DMS53 treated with DMSO at 0.1 percent for 48 hours (cell line): ENCODE measurements at regions not wholly inside any gene's neighbourhood (a gene's known extent, or its start where the extent isn't known, plus 50 kb on each side); places are given as distances from the start of the nearest gene placed in this dataset.
"Not testable (repeated sequence)": the region's sequence is repeated elsewhere in the genome, so short reads cannot be mapped to it uniquely, and the experiment has no call there.

ENCODE experiments used
- DNase-seq: peaks from one replicate; lab custom pipeline; 2025; ENCODE audit not compliant: unreplicated experiment; lab: John Stamatoyannopoulos, UW

DNA sequence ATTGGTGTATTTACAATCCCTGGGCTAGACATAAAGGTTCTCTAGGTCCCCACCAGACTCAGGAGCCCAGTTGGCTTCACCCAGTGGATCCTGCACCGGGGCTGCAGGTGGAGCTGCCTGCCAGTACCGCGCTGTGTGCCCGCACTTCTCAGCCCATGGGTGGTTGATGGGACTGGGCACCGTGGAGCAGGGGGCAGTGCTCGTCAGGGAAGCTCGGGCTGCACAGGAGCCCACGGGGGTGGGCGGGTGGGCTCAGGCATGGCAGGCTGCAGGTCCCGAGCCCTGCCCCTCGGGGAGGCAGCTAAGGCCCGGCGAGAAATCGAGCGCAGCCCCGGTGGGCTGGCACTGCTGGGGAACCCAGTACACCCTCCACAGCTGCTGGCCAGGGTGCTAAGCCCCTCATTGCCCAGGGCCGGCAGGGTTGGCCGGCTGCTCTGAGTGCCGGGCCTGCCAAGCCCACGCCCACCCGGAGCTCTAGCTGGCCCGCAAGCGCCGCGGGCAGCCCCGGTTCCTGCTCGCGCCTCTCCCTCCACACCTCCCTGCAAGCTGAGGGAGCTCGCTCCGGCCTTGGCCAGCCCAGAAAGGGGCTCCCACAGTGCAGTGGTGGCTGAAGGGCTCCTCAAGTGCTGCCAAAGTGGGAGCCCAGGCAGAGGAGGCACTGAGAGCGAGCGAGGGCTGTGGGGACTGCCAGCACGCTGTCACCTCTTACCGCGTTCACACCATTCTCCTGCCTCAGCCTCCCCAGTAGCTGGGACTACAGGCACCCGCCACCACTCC is 353.5 kb upstream of the HS6ST1 start:
- not testable (repeated sequence) for DNase-seq

DNA sequence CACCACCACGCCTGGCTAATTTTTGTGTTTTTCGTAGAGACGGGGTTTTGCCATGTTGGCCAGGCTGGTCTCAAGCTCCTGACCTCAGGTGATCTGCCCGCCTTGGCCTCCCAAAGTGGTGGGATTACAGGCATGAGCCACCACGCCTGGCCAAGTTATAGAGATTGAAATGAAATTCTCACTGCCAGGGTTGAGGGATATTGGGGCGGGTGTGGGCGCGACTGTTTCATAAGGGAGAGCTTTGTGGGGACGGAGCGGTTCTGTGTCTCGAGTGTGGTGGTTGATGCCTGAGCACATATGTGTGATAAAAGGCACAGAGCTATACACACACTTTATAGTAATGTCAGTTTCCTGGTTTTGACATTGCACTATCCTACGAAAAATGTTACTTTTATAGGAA is 361.0 kb upstream of the HS6ST1 start:
- not testable (repeated sequence) for DNase-seq

DNA sequence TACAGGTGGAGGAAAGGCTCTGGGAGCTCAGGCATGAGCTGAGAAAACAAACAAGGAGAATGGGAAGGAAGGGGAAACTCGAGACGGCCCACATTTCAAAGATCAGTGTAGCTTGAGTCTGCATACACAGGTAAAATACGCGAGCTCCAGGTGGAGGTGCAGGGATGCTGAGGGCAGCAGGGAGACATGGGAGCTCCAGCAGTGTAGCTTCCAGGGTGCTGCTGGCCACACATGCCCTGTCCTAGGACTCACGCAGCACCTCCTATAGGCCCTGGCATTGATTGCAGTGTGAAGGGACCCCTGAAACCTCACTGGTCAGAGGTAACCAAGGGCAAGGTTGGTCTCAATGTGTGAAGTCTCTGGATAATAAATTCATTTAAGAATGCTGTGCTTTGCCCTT is 362.8 kb upstream of the HS6ST1 start:
- no peak for DNase-seq

DNA sequence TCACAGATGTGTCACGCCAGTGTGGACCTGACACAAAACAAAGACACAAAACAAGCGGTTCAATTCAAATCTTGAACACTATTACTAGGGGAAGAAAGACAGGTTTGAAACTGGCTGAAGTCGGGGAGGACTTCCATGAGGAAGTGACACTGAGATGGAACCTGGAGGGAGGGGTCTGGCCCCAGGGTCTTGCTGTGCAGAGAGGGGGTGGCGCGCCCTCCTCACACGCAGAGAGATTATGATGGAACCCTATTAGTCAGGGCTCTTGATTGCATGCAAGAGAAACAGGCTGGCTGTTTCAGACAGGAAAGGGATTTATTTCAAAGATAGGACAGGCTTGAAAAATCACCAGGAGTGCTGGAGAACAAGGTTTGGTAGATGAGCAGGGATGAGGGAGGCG is 363.6 kb upstream of the HS6ST1 start:
- DNase-seq: no peak

DNA sequence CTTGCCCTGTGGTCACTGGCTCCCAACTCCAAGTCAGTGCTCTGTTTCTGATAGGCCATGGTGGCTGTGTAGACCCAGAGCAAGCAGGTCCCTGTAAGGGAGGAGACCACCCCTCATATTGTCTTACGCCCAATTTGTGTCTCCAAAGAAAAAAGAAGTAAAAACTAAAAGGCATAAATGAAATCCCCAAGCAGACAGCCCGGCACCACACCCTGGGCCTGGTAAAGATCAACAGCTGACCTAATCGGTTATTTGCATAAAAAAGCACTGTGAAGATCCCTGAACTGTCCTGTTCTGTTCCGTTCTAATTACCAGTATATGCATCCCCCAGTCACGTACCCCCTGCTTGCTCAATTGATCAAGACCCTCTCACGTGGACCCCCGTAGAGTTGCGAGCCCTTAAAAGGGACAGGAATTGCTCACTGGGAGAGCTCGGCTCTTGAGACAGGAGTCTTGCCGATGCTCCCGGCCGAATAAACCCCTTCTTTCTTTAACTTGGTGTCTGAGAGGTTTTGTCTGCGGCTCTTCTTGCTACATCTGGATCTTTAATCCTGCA is 364.1 kb upstream of the HS6ST1 start:
- DNase-seq: no peak

DNA sequence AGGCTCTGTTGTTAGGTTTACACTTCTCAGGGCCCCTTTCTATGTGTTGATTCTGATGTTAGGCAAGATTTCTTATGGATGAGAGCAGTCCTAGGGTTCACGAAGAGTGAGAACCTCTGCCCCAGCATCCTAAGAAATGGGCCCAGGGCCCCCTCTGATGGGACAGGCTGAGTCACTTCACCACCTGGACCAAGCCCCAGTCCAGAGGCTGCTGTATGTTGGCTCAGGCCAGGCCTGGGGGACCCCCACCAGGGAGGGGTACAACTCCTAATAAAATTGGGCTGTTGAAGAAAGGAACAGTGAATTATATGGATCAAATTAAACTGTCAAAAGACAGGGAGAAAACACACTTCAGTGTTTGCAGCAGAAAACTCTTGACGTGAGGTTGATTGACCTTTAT is 365.9 kb upstream of the HS6ST1 start:
- no peak for DNase-seq

DNA sequence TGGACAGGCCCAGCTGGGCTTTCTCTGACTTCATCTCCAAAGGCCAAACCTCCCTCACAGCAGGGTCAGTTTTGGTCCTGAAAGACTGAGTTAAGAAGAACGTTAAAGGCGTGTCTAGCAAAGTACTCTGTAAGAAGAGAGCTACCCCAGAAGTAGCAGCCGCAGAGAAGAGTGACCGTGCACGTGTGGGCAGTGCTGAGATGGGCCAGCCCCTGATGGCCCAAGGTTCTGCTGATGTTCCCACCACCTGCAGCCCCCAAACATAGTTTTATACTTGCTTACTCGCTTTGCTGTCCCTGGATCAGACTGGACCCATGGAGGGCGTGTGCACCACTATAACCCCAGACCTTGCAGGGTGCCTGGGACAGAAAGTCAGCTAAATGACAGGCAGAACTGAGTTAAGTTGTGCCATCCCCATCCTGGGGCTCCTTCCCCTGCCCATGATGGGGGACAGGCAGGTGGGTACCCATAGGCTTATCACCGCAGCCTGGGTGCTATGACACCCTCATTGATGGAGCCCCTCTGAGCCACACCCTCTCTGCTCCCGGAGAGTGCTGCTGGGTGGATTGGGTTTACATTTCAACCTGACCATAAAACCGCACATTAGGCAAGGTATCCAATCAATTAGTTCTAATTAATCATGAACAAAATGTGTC is 367.3 kb upstream of the HS6ST1 start:
- no peak for DNase-seq

DNA sequence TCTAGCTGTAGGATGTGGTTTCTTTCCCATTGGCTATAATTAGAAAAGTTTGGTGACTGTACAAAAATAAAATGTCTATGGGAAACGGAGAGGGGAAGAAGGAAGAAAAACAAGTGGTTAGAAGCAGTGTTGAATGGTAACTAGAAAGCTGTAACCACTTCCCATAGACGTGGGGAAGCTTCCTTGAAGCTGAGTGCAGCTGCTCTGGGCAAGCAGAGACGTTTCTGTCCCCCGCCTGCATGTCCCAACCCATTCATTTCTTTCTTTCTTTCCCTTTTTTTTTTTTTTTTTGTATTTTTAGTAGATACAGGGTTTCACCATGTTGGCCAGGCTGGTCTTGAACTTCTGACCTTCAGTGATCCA is 367.8 kb upstream of the HS6ST1 start:
- no peak for DNase-seq

DNA sequence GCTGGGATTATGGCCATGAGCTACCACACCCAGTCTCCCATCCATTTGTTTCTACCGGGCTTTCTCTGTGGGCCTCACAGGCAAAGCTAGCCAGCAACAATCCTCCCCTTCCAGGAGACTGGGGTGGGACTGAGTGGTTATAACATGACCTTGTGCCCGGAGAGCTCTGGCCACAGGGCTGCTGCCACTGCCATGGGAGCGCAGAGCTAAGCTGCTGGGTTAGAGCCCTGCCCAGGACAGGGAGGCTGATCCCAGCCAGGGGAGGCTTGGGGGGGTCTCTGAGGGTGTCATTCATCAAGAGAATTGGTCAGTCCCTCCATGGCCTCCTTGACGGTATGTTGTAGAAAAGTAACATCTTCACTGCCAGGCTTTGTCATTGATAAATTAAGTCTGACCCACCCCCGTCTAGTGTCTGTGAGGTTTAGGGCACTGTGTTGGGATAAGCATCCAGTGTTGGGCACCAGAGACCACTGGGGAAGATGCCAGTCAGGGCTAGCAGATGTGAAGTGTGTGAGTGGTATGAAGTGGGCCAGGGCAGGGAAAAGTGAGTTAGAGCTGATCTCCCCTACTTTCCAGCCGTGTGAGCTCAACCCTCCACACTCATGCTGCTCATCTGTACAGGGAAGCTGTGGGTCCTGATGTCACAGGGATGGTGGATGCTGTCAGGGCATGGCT is 368.4 kb upstream of the HS6ST1 start:
- DNase-seq: no peak

DNA sequence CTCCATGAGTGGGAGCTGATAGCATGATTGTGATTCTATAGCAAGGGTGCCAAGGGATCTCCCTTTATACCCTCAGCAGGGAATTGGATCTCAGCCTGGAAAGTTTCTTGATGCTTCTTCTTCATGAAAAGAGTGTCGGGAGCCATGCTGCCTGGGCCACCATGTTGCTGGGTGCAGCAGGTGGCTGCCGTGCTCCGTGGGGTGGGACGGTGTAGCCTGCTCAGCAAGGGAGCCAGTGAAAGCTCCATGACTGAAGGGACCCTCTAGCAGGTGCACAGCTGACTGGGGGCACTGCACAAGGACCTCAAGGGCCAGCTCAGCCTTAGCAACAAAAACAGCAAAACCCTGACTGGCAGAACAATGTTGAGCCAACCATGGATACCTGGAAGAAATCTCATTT is 368.9 kb upstream of the HS6ST1 start:
- no peak for DNase-seq

DNA sequence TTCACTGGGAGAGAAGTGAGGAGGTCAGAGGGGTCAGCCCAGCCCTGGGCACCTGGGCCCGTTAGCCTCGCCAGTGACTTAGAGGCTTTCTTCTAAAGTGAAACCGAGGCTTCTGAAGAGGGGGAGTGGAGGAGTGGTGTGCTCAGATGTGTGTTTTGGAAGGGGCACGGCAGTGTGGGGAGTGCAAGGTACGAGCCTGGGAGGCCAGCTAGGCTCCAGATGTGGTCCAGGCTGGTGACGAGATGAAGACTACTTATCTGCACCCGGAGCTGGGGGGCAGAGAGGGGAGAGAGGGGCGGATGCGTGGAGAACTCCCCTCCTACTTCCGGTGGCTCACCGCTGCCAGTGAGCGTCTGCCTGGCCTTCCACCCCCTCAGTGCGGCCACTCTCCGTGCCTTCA is 371.3 kb upstream of the HS6ST1 start:
- DNase-seq: no peak

DNA sequence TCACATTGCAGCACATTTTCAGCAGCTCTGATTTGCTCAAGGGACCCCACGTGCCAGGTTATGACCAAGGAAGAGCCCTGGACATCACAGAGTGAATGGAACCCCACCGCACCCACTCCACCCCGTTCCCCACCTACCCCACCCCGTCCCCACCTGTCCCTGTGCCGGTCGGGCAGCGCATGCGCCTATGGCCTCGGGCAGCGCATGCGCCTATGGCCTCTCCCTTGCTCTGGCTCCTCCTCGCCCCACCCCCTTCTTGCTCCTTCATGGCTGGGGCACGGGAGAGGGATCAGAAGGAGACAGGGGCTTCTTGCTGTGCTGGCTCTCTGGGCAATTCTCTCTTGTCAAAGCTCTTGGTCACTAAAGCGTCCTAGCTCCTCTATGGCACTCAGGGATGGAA is 371.8 kb upstream of the HS6ST1 start:
- no peak for DNase-seq

DNA sequence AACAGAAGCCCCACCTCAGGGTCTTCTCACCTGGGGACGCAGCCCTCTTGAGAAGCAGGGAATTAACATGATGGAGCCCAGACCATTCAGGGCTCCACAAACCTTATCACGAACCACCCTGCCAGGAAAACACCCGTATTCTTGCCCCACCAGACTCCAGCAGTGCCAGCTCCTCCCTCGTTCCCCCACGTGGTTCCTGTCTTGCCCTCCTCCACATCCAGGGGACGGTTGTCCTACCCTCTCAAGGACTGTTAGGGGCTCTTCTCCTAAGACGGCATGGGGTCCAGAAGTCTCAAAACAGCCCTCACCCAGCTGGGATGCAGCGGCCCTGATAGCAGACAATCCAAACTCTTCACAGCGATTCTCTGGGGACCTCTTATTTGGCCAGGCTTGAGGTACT is 372.2 kb upstream of the HS6ST1 start:
- no peak for DNase-seq

DNA sequence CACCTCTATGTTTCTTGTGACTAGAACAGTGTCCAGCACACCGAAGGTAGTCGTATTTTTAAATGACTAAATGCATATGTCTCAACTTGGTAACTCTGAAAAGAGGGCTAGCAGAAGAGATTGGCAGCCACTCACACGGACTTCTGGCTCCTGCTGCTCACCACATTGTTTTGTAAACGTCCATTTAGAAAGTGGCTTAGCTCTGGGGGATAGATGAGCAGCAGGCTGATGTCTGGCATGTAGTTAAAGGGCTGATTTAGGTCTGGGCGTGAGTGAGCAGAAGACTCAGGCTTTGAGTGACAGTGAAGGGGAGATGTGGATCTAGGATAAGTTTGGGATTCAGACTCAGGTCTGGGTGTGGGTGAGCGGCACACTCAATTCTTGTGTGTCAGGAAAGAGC is 372.9 kb upstream of the HS6ST1 start:
- no peak for DNase-seq

DNA sequence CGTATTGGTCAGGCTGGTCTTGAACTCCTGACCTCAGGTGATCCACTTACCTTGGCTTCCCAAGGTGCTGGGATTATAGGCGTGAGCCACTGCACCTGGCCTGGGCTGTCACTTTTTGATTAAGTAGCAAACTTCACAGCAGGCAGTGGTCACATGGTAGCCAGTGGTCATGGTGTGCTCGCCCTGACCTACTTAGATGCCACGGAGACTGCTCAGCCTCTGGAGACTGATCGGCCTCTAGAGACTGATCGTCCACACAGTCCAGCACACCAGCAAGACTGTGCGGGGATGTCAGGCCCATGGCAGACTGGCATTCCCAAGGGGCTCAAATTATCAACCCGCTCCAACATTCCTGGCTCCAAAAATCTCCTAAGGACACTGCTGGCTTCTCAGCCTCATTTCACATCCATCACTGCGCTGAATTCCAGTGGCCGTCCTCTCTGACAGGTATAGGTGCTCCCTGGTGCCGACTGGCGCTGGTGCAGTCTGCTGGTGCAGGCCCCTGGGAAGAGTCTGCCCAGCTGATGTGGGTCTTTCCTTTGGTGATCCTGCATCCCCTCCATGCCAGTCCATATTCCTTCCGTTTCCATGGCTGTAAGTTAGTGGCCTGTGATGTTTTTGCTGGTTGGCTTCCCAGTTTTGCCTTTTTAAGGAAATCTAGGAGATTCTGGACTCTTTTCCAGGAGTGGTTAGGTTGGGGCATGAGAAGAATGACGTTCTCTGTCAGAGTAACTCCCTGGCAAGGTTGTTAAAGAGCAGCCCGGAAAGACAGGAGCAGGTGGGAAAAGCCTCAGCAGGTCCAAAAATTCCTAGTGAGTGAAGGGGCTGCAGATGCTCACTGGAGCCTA is 374.5 kb upstream of the HS6ST1 start:
- DNase-seq: no peak

DNA sequence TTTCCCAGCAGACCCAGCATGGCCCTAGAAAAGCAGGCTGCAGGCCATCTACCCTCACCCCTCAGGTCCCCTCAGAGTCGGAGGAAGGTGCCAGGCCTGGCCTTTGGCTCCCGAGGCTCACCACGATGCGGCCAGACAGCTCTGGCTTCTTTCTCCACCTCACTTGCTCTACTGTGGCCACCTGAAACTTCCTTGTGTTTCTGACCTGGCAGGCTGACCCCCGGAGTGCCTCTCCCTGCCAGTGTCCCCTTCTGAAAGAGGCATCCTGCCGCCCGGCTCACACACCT is 375.0 kb upstream of the HS6ST1 start:
- DNase-seq: no peak

DNA sequence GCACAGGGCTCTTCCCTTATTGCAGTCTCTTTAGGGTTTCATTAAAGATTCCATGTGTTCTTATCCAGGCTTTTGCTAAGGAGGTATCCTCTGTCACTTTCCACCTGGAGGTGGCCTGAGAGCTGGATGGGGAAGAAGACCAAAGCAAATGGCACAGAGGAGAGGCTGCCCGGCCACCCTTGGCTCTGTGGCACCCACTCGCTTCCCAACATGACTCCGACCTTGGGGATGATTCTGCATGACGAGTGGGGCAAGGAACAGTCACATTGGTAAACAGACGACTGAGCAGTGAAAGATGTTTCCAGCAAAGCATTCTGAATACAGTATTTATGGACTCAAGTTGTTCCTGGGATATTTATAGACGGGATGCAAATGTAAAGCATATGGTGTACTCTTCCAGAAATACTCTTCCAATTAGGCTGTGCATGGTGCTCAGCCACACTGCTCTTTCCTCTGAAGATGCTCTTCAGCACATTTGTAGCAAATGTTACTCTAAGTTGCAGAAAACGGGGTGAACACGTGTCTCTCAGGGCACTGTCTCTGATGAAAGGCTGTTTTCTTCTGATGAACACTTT is 377.1 kb upstream of the HS6ST1 start:
- no peak for DNase-seq

DNA sequence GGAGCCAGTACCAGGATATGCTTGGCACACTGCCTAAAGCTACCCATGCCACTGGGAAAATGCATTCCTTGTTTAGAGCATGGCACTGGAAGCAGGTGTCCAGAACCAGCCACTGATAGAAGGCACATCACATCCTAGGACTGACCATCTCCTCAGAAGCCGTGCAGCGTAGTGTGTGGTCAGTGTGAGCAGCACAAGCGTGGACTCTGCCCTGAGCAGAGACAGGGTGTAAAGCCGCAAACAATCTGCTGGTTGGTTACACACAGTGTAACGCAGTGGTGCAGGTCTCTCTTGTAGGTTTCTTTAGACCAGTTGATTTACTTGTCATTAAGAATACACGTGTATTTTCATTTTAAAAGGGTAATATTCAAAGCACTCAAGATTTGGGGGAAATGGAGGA is 377.8 kb upstream of the HS6ST1 start:
- DNase-seq: no peak

DNA sequence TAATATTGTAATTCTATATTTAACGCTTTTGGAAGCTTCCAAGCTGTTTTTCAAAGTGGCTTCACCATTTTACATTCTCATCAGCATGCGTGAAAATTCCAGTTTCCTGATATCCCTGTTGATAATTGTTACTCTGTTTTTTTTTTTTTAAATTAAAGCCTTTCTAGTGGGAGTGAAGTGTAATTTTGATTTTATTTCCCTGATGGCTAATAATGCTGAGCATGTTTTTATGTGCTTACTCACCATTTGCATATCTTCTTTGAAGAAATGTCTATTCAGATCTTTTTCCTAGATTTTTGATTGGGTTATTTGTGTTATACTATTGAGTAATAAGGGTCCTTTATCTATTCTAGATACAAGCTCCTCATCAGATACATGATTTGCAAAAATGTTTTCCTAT is 382.8 kb upstream of the HS6ST1 start:
- DNase-seq: no peak

DNA sequence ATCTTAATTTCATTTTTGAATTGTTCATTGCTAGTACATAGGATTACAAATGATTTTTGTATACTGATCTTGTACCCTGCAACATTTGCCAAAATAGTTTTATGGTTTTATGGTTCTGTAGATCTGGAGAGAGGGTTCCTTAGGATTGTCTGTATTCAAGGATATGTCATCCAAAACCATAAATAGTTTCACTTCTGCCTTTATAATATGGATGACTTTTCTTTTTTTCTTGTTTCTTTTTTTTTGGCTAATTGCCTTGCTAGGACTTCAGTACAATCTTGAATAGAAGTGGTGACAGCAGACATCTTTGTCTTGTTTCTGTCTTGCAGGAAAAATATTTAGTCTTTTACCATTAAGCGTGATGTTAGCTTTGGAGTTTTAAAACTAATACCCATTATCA is 383.9 kb upstream of the HS6ST1 start:
- no peak for DNase-seq
